ENCODE measurements at regions not wholly inside any gene's neighbourhood (a gene's known extent, or its start where the extent isn't known, plus 50 kb on each side); places are given as distances from the start of the nearest gene placed in this dataset.
A peak's percentile ranks its signal among the peaks of the same experiment; 100 is the strongest.

GRCh38 chr14:105709281-105710118, 183.1 kb downstream of the TMEM121 start:
- H3K9ac ChIP-seq (ENCODE audit: low read length), result peak overlapping the region; percentile 55
- TF ChIP-seq CTCF (IDR thresholded peaks at IDR 0.05), result no peak
- no peak for TF ChIP-seq EZH2 (IDR thresholded peaks at IDR 0.05; ENCODE audit: borderline replicate concordance, insufficient read depth, low read depth, low read length, poor library complexity, severe bottlenecking)
- POLR2A ChIA-PET, result interaction anchor here (0.6 to 4.7 kb wide), 6 partner anchors 94 to 199 kb away, joined by 3 to 97 read pairs (median 4); no protein-coding TSS in a partner anchor
- Mint-ChIP-seq H3K27me3 (no peaks in the 10 kb centered on the region), H3K27ac (peak overlapping the region; percentile 88), H3K4me1 (peaks cover 45% of the 10 kb centered on the region), H3K4me3 (peak overlapping the region; percentile 82), H3K9me3 (ENCODE audit: insufficient read depth) (no peaks in the 10 kb centered on the region)
- intact Hi-C loops (cut with micrococcal nuclease), result no loop called here
- H3K27ac ChIP-seq (ENCODE audit: low read length in 2 of 2), result peak overlapping the region; percentile 80 to 90
- H3K4me1 ChIP-seq (ENCODE audit: control insufficient read depth in 2 of 2, insufficient read depth in 2 of 2, low read length in 2 of 2), result peaks cover 31 to 69% of the 10 kb centered on the region in 2 donors
- peak overlapping the region; percentile 65 for H3K4me2 ChIP-seq (replicated peaks; ENCODE audit: low read depth, low read length, poor library complexity, severe bottlenecking)
- H3K79me2 ChIP-seq (ENCODE audit: control insufficient read depth, insufficient read depth, low read length), result peaks cover 8% of the 10 kb centered on the region
- no peaks in the 10 kb centered on the region for H3K27me3 ChIP-seq (replicated peaks in 1 of 4; ENCODE audit: control extremely low read depth in 1 of 4, control insufficient read depth in 3 of 4, insufficient read depth in 4 of 4, low read length in 3 of 4)
- peaks cover 0 to 9% (median 0%) of the 10 kb centered on the region in 3 donors for H3K9me3 ChIP-seq (ENCODE audit: control extremely low read depth in 1 of 3, control insufficient read depth in 2 of 3, insufficient read depth in 1 of 3, low read length in 2 of 3)
- no peaks in the 10 kb centered on the region for H4K20me1 ChIP-seq (ENCODE audit: control insufficient read depth, insufficient read depth, low read length, poor library complexity, severe bottlenecking)
- peak overlapping the region in 4 of 5 experiments; percentile 45 to 61 (median 52) for H3K4me3 ChIP-seq (ENCODE audit: control extremely low read depth in 1 of 5, extremely low read depth in 1 of 5, insufficient read depth in 1 of 5, low read depth in 2 of 5, low read length in 4 of 5)
- CTCF ChIA-PET, result interaction anchor here (0.9 to 2.9 kb wide), 4 partner anchors 108 to 153 kb away, joined by 3 to 10 read pairs (median 4); no protein-coding TSS in a partner anchor
- peaks cover 0 to 8% of the 10 kb centered on the region in 2 experiments for H3K36me3 ChIP-seq (replicated peaks in 1 of 2; ENCODE audit: control extremely low read depth in 1 of 2, control insufficient read depth in 1 of 2, extremely low read depth in 1 of 2, insufficient read depth in 2 of 2, low read length in 1 of 2)
- WGBS (ENCODE audit: insufficient coverage), result 68% methylated on average over 6 of the region's 6 CpGs
- H2AFZ ChIP-seq (ENCODE audit: insufficient read depth, low read depth, low read length, poor library complexity, severe bottlenecking), result no peak overlapping the region
- ATAC-seq (ENCODE audit: low read depth) (no peak), DNase-seq (peak; percentile 22)
